Gastroesophageal sphincter (tissue), 4 donors: ENCODE measurements at regions not wholly inside any gene's neighbourhood (a gene's known extent, or its start where the extent isn't known, plus 50 kb on each side); places are given as distances from the start of the nearest gene placed in this dataset.

Experiments
- ATAC-seq: fragments of 150-250 bp; one replicate; pipeline ENCODE4 v1.9.1; 2016; ENCODE audit warnings: mild to moderate bottlenecking, moderate library complexity
- H3K27ac ChIP-seq, 4 donors: fragments of 200-600 bp; sonication (generic) in 3 of 4; 1 replicate in 3 of 4; 2 replicates in 1 of 4; pipeline ENCODE4 v1.5.1; 2016 to 2019
- H3K27me3 ChIP-seq: fragments of 200-600 bp; sonication (generic); one replicate; pipeline ENCODE4 v1.5.1; 2019
- H3K36me3 ChIP-seq, 2 donors: fragments of 200-600 bp; sonication (generic); one replicate each; pipeline ENCODE4 v1.5.1; 2019; ENCODE audit warnings: control low read depth in 1 of 2
- H3K4me1 ChIP-seq, 3 donors: fragments of 200-600 bp; sonication (generic); 1 replicate in 2 of 3; 2 replicates in 1 of 3; pipeline ENCODE4 v1.5.1; 2016 to 2019; ENCODE audit warnings: control low read depth in 2 of 3
- H3K4me3 ChIP-seq, 2 donors: fragments of 200-600 bp; sonication (generic); one replicate each; pipeline ENCODE4 v1.5.1; 2019; ENCODE audit warnings: mild to moderate bottlenecking in 1 of 2, moderate library complexity in 1 of 2
- H3K9me3 ChIP-seq, 3 donors: fragments of 200-600 bp; sonication (generic); one replicate each; pipeline ENCODE4 v1.5.1; 2017 to 2019; ENCODE audit warnings: control low read depth in 2 of 3
- EP300 ChIP-seq: sonication (generic); formaldehyde crosslinking; IDR thresholded peaks from one replicate; pipeline ENCODE4 v1.6.1; 2017; ENCODE audit warnings: antibody characterized with exemption, mild to moderate bottlenecking
- POLR2A ChIP-seq, 2 donors: fragments of 450-650 bp; IDR thresholded peaks; one replicate each; pipeline ENCODE4 v1.6.1; 2017; ENCODE audit warnings: antibody characterized with exemption in 2 of 2, mild to moderate bottlenecking in 2 of 2, moderate library complexity in 1 of 2
- POLR2AphosphoS5 ChIP-seq: sonication (generic); formaldehyde crosslinking; IDR thresholded peaks from one replicate; pipeline ENCODE4 v1.6.1; 2017; ENCODE audit warnings: antibody characterized with exemption
- WGBS, 2 donors: methylation state at CpG; one replicate each; pipeline ENCODE4 v1.1.5; 2018; ENCODE audit warnings: low coverage in 1 of 2; 5-methylcytosine and 5-hydroxymethylcytosine counted together
- TF ChIP-seq, protein P1 (sequence below), 4 experiments: fragments of 200-600 bp in 2 of 4; fragments of 450-650 bp in 2 of 4; sonication (generic) in 1 of 4; IDR thresholded peaks; one replicate each; pipeline ENCODE4 v1.5.1; 2017 to 2019; ENCODE audit warnings: antibody characterized with exemption in 4 of 4, mild to moderate bottlenecking in 2 of 4, moderate library complexity in 2 of 4

DNA sequence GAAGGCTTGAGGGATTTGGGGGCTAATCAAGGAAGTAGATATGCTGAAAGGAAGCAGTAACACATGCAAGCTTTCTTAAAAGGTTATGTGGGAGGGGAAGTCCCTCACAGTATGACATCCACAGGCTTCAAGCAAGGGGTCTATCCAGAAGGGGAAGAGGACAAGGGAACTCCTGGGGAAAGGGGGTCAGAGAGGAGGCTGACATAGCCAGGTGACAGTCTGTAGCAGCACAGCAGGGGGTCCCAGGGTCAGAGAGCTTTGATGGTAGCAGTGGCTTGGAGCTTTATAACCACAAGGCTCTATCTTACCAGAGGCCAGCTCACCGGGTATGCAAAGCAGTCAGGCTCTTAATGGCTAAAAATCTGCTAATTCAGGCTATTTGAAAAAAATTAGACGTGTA lies 150.6 kb upstream of the NSMCE3 start:
- Histone ChIP-seq H3K27ac (no peak overlapping the region), H3K9me3 (no peaks in the 10 kb centered on the region), H3K4me3 (no peak overlapping the region), H3K36me3 (no peaks in the 10 kb centered on the region), H3K27me3 (no peaks in the 10 kb centered on the region), H3K4me1 (no peaks in the 10 kb centered on the region)
- WGBS, 2 donors, result 33 to 100% methylated on average over 1 of the region's 2 CpGs
- TF ChIP-seq POLR2AphosphoS5, result no peak
- TF ChIP-seq EP300, result no peak
- TF ChIP-seq, protein P1, sequence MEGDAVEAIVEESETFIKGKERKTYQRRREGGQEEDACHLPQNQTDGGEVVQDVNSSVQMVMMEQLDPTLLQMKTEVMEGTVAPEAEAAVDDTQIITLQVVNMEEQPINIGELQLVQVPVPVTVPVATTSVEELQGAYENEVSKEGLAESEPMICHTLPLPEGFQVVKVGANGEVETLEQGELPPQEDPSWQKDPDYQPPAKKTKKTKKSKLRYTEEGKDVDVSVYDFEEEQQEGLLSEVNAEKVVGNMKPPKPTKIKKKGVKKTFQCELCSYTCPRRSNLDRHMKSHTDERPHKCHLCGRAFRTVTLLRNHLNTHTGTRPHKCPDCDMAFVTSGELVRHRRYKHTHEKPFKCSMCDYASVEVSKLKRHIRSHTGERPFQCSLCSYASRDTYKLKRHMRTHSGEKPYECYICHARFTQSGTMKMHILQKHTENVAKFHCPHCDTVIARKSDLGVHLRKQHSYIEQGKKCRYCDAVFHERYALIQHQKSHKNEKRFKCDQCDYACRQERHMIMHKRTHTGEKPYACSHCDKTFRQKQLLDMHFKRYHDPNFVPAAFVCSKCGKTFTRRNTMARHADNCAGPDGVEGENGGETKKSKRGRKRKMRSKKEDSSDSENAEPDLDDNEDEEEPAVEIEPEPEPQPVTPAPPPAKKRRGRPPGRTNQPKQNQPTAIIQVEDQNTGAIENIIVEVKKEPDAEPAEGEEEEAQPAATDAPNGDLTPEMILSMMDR (IDR thresholded peaks at IDR 0.05), result no peak
- no peak for TF ChIP-seq POLR2A (IDR thresholded peaks at IDR 0.05)
- ATAC-seq, result no peak

DNA sequence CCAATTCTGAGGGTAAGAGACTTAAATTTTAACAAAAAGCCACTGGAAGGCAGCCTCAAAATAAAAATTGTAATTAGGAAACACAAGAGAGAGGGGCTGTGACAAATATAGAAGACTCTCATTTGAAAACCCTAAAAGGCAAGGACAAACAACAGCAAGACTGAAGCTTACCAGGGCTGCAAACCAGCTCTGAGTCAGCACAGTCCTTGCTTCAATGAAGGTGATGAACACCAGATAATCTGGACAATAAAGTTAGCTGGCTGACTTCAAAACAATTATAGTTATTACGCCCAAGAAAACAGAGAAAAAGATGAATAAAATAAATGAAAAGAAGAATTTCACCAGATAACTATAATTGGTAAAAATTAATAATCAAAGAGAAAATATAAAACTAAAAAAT lies 149.3 kb upstream of the NSMCE3 start:
- Histone ChIP-seq H3K36me3 (no peaks in the 10 kb centered on the region), H3K27me3 (no peaks in the 10 kb centered on the region), H3K9me3 (no peaks in the 10 kb centered on the region), H3K4me3 (no peak overlapping the region), H3K4me1 (no peaks in the 10 kb centered on the region), H3K27ac (no peak overlapping the region)
- TF ChIP-seq POLR2AphosphoS5 (no peak), EP300 (no peak), POLR2A (IDR thresholded peaks at IDR 0.05) (no peak)
- TF ChIP-seq, protein P1 (IDR thresholded peaks at IDR 0.05), result no peak
- ATAC-seq, result no peak
- WGBS, 2 donors, result 88% methylated on average over 1 of the region's 1 CpG; no CpG with 5 or more reads in 1 of the 2 donors

DNA sequence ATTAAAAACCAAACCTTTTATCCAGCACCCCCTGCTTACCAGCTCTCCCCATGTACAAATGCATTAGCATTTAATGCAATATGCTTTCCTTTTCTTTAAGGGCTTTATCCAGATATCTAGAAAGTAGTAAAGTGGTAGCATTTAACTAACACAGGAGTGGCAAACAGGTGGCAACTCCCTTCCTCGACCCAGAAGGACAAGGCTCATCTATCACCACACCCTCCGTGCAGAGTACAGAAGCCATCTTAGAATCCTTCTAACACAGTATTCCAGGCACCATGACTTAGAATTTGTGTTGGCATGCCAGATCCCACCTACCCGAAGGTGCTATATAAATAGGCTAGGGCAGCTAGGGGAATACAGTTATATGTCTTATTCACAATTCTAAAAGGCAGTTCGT lies 148.6 kb upstream of the NSMCE3 start:
- no peaks in the 10 kb centered on the region for H3K27me3 ChIP-seq
- H3K9me3 ChIP-seq, result no peaks in the 10 kb centered on the region
- 78 to 83% methylated on average over 1 to 4 of the region's 4 CpGs for WGBS, 2 donors
- H3K4me3 ChIP-seq, result no peak overlapping the region
- ATAC-seq, result no peak
- H3K27ac ChIP-seq, result no peak overlapping the region
- H3K4me1 ChIP-seq, result no peaks in the 10 kb centered on the region
- TF ChIP-seq, protein P1 (IDR thresholded peaks at IDR 0.05), result no peak
- TF ChIP-seq POLR2A (IDR thresholded peaks at IDR 0.05) (no peak), EP300 (no peak), POLR2AphosphoS5 (no peak)
- H3K36me3 ChIP-seq, result no peaks in the 10 kb centered on the region

DNA sequence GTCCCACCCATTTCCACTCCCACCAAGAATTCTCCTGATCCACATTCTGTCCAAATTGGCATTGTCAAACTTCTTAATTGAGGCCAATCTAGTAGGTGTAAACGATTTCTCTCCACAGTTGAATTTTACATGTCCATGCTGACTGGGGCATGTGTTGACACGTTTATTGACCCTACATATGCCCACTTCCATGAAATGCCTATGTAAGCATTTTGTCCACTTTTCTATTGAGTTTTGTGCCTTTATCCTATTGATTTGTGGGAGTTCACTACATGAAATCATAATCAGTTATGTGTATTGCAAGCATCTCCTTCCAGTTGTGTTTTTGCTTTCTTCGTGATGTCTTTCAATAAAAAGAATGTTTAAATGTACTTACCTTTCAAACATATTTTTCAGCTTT lies 141.7 kb upstream of the NSMCE3 start:
- H3K4me1 ChIP-seq, result no peaks in the 10 kb centered on the region
- no peak for ATAC-seq
- H3K27me3 ChIP-seq, result no peaks in the 10 kb centered on the region
- no peaks in the 10 kb centered on the region for H3K36me3 ChIP-seq
- H3K4me3 ChIP-seq, result no peak overlapping the region
- 89 to 100% methylated on average over 2 to 3 of the region's 3 CpGs for WGBS, 2 donors
- H3K27ac ChIP-seq, result no peak overlapping the region
- no peaks in the 10 kb centered on the region for H3K9me3 ChIP-seq
- no peak for TF ChIP-seq EP300
- TF ChIP-seq POLR2AphosphoS5, result no peak

DNA sequence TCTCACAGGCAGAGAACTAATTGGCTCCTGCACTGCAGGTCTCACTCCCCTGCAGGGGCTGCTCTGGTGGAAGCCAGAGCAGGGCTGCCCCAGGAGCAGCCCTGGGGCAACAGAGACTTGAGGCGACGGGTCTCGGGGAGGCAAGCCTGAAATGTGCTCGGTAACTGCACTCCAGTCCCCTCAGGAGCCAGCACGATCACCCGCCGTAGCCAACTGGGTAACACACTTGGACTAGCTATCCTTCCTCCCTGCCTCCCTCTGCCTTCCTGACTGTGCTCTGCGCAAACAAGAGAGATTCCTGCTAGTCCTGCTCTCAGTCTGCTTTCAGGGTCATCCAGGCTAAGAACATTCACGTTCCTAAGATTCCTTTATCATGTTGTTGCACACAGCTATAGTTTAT lies 140.7 kb upstream of the NSMCE3 start:
- WGBS, 2 donors, result 48% methylated on average over 3 of the region's 9 CpGs; no CpG with 5 or more reads in 1 of the 2 donors
- Histone ChIP-seq H3K27ac (no peak overlapping the region), H3K27me3 (no peaks in the 10 kb centered on the region), H3K9me3 (no peaks in the 10 kb centered on the region), H3K36me3 (no peaks in the 10 kb centered on the region), H3K4me1 (no peaks in the 10 kb centered on the region), H3K4me3 (no peak overlapping the region)
- ATAC-seq, result no peak
- no peak for TF ChIP-seq POLR2A (IDR thresholded peaks at IDR 0.05)
- TF ChIP-seq POLR2AphosphoS5, result no peak

DNA sequence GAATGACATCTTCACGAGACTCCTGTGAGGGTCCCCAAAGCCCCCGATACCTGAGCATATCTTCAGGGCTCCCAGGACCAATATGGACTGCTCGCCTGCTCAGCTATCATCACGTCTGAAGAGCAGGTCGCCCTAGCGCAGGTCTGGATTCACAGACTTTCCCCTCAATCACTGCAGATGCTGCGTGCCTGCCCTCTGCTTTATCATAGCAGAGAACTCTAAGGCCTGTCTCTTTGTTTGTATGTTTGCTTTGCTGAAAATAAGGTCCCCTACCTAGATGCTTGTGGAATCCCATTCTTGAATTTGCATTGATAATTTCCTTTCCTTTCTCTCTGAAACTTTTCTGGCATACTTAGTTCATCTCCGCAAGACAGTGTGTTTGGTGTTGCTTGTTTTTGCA lies 140.3 kb upstream of the NSMCE3 start:
- Histone ChIP-seq H3K4me1 (no peaks in the 10 kb centered on the region), H3K9me3 (no peaks in the 10 kb centered on the region), H3K4me3 (no peak overlapping the region), H3K27ac (no peak overlapping the region), H3K27me3 (peaks cover 1% of the 10 kb centered on the region), H3K36me3 (no peaks in the 10 kb centered on the region)
- 50 to 76% methylated on average over 3 to 7 of the region's 8 CpGs for WGBS, 2 donors
- no peak for ATAC-seq
- TF ChIP-seq POLR2AphosphoS5 (no peak), POLR2A (IDR thresholded peaks at IDR 0.05) (no peak), EP300 (no peak)
- TF ChIP-seq, protein P1 (IDR thresholded peaks at IDR 0.05), result no peak
